ENCODE measurements at regions not wholly inside any gene's neighbourhood (a gene's known extent, or its start where the extent isn't known, plus 50 kb on each side); places are given as distances from the start of the nearest gene placed in this dataset.
"Not testable (repeated sequence)": the region's sequence is repeated elsewhere in the genome, so short reads cannot be mapped to it uniquely, and the experiment has no call there.

DNA sequence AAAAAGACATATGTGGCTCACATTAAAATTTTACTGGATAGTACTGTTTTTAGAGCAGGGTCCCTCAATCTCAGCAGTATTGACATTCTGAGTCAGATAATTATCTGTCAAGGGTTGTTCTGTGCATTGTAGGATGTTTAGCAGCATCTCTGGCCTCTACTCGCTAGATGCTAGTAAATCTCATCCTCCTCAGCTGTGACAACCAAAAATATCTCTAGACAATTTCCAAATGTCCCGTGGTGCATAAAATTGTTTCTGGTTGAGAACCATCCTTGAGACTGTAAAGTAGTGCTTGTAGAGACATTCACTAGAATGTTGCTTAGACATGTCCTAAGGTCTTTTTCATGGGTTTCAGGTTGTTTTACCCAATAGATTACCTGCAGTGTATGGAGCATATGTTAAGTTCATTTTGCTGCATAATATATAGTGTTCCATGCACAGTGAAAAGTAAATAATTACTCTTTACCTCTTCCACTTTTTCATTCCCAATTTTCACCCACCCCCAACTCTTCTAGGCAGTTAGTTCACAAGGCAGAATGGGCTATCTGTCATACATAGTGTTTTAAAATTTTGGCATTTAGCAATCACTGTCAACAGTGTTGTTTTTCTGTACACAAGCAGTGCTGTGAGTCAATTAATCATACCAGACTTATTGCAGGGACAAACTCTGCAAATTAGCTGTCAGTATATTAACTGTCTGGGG, 200.2 kb upstream of the SLC38A2 start:
- no peak for DNase-seq (ENCODE audit: low read depth)
- no peak overlapping the region for H3K4me3 ChIP-seq (ENCODE audit: low read length)
- TF ChIP-seq, protein P1, sequence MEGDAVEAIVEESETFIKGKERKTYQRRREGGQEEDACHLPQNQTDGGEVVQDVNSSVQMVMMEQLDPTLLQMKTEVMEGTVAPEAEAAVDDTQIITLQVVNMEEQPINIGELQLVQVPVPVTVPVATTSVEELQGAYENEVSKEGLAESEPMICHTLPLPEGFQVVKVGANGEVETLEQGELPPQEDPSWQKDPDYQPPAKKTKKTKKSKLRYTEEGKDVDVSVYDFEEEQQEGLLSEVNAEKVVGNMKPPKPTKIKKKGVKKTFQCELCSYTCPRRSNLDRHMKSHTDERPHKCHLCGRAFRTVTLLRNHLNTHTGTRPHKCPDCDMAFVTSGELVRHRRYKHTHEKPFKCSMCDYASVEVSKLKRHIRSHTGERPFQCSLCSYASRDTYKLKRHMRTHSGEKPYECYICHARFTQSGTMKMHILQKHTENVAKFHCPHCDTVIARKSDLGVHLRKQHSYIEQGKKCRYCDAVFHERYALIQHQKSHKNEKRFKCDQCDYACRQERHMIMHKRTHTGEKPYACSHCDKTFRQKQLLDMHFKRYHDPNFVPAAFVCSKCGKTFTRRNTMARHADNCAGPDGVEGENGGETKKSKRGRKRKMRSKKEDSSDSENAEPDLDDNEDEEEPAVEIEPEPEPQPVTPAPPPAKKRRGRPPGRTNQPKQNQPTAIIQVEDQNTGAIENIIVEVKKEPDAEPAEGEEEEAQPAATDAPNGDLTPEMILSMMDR (conservative IDR thresholded peaks at IDR 0.05; ENCODE audit: low read depth, low read length) = no peak

DNA sequence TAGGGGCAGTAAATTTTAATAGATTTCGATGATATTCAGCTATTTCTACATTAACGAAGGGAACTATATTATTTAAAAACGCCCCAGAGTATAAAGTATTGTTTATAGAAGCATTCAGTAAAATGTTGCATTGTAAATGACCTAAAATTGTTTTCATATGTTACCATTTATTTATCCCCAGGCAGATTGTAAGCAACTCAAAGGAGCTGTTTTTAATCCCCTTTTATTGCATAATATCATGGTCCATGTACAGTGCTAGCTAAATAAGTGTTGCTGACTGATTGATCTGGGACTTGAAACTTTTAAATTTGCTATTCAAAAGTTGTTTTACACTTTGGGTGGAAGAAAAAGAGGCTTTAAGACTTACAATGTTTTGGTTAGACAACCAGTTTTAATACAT, 199.0 kb upstream of the SLC38A2 start:
- no peak for DNase-seq (ENCODE audit: low read depth)
- TF ChIP-seq, protein P1 (conservative IDR thresholded peaks at IDR 0.05; ENCODE audit: low read depth, low read length) = no peak
- H3K4me3 ChIP-seq (ENCODE audit: low read length) = no peak overlapping the region

DNA sequence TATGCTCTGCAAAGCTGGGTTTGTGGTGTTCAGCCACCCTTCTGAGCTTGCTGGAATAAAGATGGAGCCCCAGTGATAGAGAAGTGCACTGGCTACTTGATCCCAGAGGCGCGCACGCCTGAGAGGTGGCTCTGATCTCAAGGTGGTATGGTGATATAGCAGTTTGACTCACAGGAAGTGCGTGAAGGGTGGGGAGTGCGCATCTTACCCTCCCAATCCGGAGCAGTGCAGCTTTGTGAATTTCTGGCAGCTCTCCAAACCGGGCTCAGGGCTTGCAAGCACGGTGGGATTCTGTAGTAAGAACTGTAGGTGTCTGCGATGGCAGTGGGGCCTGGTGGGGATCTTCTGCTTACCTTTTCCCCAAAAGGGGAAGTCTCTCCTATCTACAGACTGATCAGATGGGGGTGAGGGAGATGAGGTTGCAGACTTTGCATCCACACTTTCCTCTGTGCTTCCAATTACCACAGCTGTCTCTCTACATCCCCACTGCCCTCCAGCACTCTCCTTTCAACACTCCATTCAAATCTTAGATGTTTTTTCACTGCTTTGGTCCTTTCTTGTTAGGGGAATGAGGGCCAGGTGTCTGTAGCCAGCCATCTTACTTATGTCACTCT, 197.4 kb upstream of the SLC38A2 start:
- no peak overlapping the region for H3K4me3 ChIP-seq (ENCODE audit: low read length)
- TF ChIP-seq, protein P1 (conservative IDR thresholded peaks at IDR 0.05; ENCODE audit: low read depth, low read length) = no peak
- DNase-seq (ENCODE audit: low read depth) = no peak

DNA sequence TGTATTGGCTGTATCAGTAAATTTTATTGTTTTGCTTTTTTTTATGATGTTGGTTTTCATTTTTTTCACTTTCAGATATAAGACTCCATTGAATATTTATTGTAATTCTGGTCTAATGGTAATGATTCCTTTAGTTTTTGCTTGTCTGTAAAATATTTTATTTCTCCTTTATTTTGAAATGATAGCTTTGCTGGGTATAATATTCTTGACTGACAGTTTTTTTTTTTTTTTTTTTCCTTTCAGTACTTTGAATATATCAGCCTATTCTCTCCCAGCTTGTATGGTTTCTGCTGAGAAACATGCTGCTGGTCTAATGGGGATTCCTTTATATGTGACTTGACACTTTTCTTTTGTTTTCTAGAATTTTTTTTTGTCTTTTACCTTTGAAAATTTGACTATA, 195.1 kb upstream of the SLC38A2 start:
- no peak for DNase-seq (ENCODE audit: low read depth)
- TF ChIP-seq, protein P1 (conservative IDR thresholded peaks at IDR 0.05; ENCODE audit: low read depth, low read length) = no peak
- no peak overlapping the region for H3K4me3 ChIP-seq (ENCODE audit: low read length)

DNA sequence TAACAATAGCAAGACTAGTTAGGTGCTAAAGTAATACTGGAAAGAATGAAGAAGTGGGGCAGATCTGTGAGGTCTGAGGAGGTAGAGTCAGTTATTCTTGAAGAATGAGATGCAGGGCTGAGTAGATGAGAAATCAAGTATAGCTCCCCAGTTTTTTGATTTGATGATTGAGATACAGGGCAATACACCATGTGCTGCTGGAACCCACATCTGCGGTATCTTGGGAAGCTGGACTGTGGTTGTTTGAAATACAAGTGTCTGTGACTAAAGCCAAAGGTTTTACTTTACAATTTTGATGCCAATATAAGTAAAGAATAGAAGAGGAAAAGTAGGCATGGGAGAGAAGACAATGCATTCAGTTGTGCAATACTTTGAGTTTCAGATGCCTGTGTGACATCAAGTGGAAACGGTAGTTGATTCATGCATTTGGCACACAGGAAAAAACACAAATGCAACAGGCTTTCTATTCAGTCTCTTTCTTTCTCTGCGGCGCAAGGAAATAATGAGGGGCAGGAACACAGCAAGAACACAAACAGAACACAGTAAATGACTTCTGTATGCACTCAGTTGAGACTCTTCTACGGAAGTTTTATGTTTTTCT, 190.2 kb upstream of the SLC38A2 start:
- TF ChIP-seq, protein P1 (conservative IDR thresholded peaks at IDR 0.05; ENCODE audit: low read depth, low read length) = no peak
- H3K4me3 ChIP-seq (ENCODE audit: low read length) = no peak overlapping the region
- DNase-seq (ENCODE audit: low read depth) = peak; percentile 51

DNA sequence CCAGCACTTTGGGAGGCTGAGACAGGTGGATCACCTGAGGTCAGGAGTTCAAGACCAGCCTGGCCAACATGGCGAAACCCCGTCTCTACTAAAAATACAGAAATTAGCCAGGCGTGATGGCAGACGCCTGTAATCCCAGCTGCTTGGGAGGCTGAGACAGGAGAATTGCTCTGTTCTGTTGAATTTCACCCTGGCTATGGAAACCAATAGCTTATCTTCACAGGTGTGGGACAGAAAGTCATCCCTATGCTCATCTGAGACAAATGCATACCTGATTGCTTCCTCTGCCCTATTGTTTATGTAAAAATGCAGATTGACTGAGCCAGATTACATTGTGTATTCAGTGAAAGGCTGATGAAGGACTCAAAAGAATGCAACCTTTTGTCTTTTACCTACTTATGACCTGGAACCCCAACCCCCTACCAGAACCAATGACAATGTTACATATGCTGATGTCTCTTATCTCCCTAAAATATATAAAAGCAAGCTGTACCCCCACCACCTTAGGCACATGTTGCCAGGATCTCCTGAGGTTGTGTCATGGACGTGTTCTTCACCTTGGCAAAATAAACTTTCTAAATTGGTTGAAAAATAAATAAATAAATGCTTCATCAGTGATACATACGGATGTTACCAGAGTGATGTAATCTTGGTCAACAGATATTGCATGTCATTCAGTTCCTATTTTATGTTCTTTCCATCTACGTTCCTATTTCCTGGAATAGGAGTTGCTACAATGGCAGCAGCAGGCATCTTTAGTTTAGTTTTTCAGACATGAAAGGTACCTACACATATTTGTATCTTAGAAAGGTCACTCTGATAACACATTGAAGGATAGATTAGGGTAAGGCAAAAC, 189.4 kb upstream of the SLC38A2 start:
- not testable (repeated sequence) for H3K4me3 ChIP-seq (ENCODE audit: low read length); DNase-seq (ENCODE audit: low read depth)

DNA sequence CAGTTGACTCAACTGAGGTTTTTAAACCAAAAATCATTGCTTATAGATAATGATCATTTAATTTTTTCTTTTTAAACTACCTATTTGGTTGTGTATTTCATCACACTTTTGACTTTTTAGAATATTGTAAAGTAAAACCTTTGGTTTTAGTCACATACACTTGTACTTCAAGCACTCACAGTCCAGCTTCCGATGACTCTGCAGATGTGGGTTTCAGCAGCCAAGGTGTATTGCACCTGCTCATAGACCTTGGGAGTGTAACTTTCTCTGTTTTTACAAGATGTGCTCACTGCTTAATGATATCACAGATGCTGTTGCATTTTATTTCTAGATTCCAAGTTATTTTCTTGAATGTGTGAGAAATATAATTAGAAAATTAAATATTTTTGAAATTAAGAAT, 188.3 kb upstream of the SLC38A2 start:
- no peak for DNase-seq (ENCODE audit: low read depth)
- TF ChIP-seq, protein P1 (conservative IDR thresholded peaks at IDR 0.05; ENCODE audit: low read depth, low read length) = no peak
- H3K4me3 ChIP-seq (ENCODE audit: low read length) = no peak overlapping the region
